ENCODE measurements at regions not wholly inside any gene's neighbourhood (a gene's known extent, or its start where the extent isn't known, plus 50 kb on each side); places are given as distances from the start of the nearest gene placed in this dataset.

- no peaks in the 10 kb centered on the region for H3K9me3 ChIP-seq
- DNase-seq, result no peak
- H3K27me3 ChIP-seq, result no peaks in the 10 kb centered on the region
- no peaks in the 10 kb centered on the region for H3K4me1 ChIP-seq
- no peak overlapping the region for H3K27ac ChIP-seq
- TF ChIP-seq EP300 (IDR thresholded peaks at IDR 0.05) (no peak), POLR2AphosphoS5 (IDR thresholded peaks at IDR 0.05) (no peak), CTCF (IDR thresholded peaks at IDR 0.05) (no peak), POLR2A (IDR thresholded peaks at IDR 0.05) (no peak)
- no peak overlapping the region for H3K4me3 ChIP-seq
- H3K36me3 ChIP-seq, result no peaks in the 10 kb centered on the region
- ATAC-seq (ENCODE audit: low FRiP score in 2 of 2), result no peak
- 51 to 61% methylated on average over 2 of the region's 2 CpGs for WGBS, 2 donors
Measured at GRCh38 chr21:35727830-35728229, 332.5 kb downstream of the SETD4 start.

GRCh38 chr21:35724156-35724555 is 336.2 kb downstream of the SETD4 start:
- H3K9me3 ChIP-seq, result no peaks in the 10 kb centered on the region
- no peak overlapping the region for H3K27ac ChIP-seq
- no peaks in the 10 kb centered on the region for H3K36me3 ChIP-seq
- H3K4me1 ChIP-seq, result no peaks in the 10 kb centered on the region
- 82 to 93% methylated on average over 4 of the region's 4 CpGs for WGBS, 2 donors
- no peak overlapping the region for H3K4me3 ChIP-seq
- ATAC-seq (ENCODE audit: low FRiP score in 2 of 2) (no peak), DNase-seq (no peak)
- H3K27me3 ChIP-seq, result no peaks in the 10 kb centered on the region
- TF ChIP-seq POLR2A (IDR thresholded peaks at IDR 0.05) (no peak), CTCF (IDR thresholded peaks at IDR 0.05) (no peak), POLR2AphosphoS5 (IDR thresholded peaks at IDR 0.05) (no peak), EP300 (IDR thresholded peaks at IDR 0.05) (no peak)

GRCh38 chr21:35721701-35722100 is 338.6 kb downstream of the SETD4 start:
- Histone ChIP-seq H3K4me3 (no peak overlapping the region), H3K27me3 (no peaks in the 10 kb centered on the region), H3K4me1 (no peaks in the 10 kb centered on the region), H3K36me3 (no peaks in the 10 kb centered on the region), H3K27ac (no peak overlapping the region), H3K9me3 (no peaks in the 10 kb centered on the region)
- TF ChIP-seq CTCF (IDR thresholded peaks at IDR 0.05), result no peak
- no peak for ATAC-seq (ENCODE audit: low FRiP score in 2 of 2)
- WGBS, 2 donors, result 64 to 72% methylated on average over 4 of the region's 4 CpGs
- DNase-seq, result no peak

GRCh38 chr21:35720208-35720731 is 340.1 kb downstream of the SETD4 start:
- H3K27ac ChIP-seq, result no peak overlapping the region
- DNase-seq, result no peak
- no peaks in the 10 kb centered on the region for H3K4me1 ChIP-seq
- no peaks in the 10 kb centered on the region for H3K9me3 ChIP-seq
- WGBS, 2 donors, result 29 to 42% methylated on average over 6 of the region's 6 CpGs
- H3K36me3 ChIP-seq, result no peaks in the 10 kb centered on the region
- TF ChIP-seq POLR2A (IDR thresholded peaks at IDR 0.05) (no peak), POLR2AphosphoS5 (IDR thresholded peaks at IDR 0.05) (no peak), CTCF (IDR thresholded peaks at IDR 0.05) (no peak), EP300 (IDR thresholded peaks at IDR 0.05) (no peak)
- no peaks in the 10 kb centered on the region for H3K27me3 ChIP-seq
- ATAC-seq (ENCODE audit: low FRiP score in 2 of 2), result no peak
- no peak overlapping the region for H3K4me3 ChIP-seq

- Histone ChIP-seq H3K4me1 (no peaks in the 10 kb centered on the region), H3K27ac (no peak overlapping the region), H3K4me3 (no peak overlapping the region), H3K9me3 (no peaks in the 10 kb centered on the region), H3K27me3 (no peaks in the 10 kb centered on the region), H3K36me3 (no peaks in the 10 kb centered on the region)
- WGBS, 2 donors, result 74 to 80% methylated on average over 1 of the region's 1 CpG
- TF ChIP-seq CTCF (IDR thresholded peaks at IDR 0.05), result no peak
- TF ChIP-seq POLR2A (IDR thresholded peaks at IDR 0.05), result no peak
- no peak for TF ChIP-seq POLR2AphosphoS5 (IDR thresholded peaks at IDR 0.05)
- no peak for TF ChIP-seq EP300 (IDR thresholded peaks at IDR 0.05)
- ATAC-seq (ENCODE audit: low FRiP score in 2 of 2) (no peak), DNase-seq (no peak)
Measured at GRCh38 chr21:35719080-35719479, 341.2 kb downstream of the SETD4 start.

Data from upper lobe of left lung (tissue), 6 donors.